Smooth muscle cell (in vitro differentiated cells): ENCODE measurements at regions not wholly inside any gene's neighbourhood (a gene's known extent, or its start where the extent isn't known, plus 50 kb on each side); places are given as distances from the start of the nearest gene placed in this dataset.

ENCODE experiments used
- DNase-seq: peaks from one replicate; lab custom pipeline; 2025; ENCODE audit not compliant: unreplicated experiment; lab: John Stamatoyannopoulos, UW
- H2AFZ ChIP-seq: fragments of 200-600 bp; sonication (generic); 2 replicates; pipeline ENCODE4 v1.6.0; 2016; ENCODE audit warnings: antibody characterized with exemption, low read depth, mild to moderate bottlenecking
- H3F3A ChIP-seq: fragments of 200-600 bp; sonication (generic); 2 replicates; pipeline ENCODE4 v1.6.0; 2017; ENCODE audit warnings: antibody characterized with exemption, low read depth
- H3K27ac ChIP-seq: fragments of 200-600 bp; sonication (generic); 2 replicates; pipeline ENCODE4 v1.5.1; 2016; ENCODE audit warnings: low read depth, mild to moderate bottlenecking
- H3K27me3 ChIP-seq: fragments of 200-600 bp; sonication (generic); 2 replicates; pipeline ENCODE4 v1.6.1; 2016; ENCODE audit warnings: low read depth, mild to moderate bottlenecking
- H3K36me3 ChIP-seq: fragments of 200-600 bp; sonication (generic); 2 replicates; pipeline ENCODE4 v1.5.1; 2016; ENCODE audit warnings: low read depth
- H3K4me1 ChIP-seq: fragments of 200-600 bp; sonication (generic); 2 replicates; pipeline ENCODE4 v1.5.1; 2016; ENCODE audit warnings: low read depth
- H3K4me2 ChIP-seq: fragments of 200-600 bp; sonication (generic); 2 replicates; pipeline ENCODE4 v1.6.0; 2016; ENCODE audit warnings: mild to moderate bottlenecking
- H3K4me3 ChIP-seq: fragments of 200-600 bp; sonication (generic); 2 replicates; pipeline ENCODE4 v1.5.1; 2016; ENCODE audit warnings: mild to moderate bottlenecking
- H3K79me2 ChIP-seq: fragments of 200-600 bp; sonication (generic); 2 replicates; pipeline ENCODE4 v1.6.0; 2016; ENCODE audit warnings: low read depth, mild to moderate bottlenecking
- H3K9ac ChIP-seq: fragments of 200-600 bp; sonication (generic); 2 replicates; pipeline ENCODE4 v1.6.0; 2016; ENCODE audit warnings: low read depth
- H3K9me3 ChIP-seq: fragments of 200-600 bp; sonication (generic); replicated peaks from 2 replicates; pipeline ENCODE4 v1.5.1; 2016; ENCODE audit warnings: low read depth
- H4K20me1 ChIP-seq: fragments of 200-600 bp; sonication (generic); 2 replicates; pipeline ENCODE4 v1.6.0; 2016; ENCODE audit warnings: low read depth
- WGBS: methylation state at CpG from one replicate; pipeline ENCODE4 v1.1.7; 2016; ENCODE audit warnings: low lambda C conversion rate; 5-methylcytosine and 5-hydroxymethylcytosine counted together
- TF ChIP-seq, protein P1 (sequence below): fragments of 200-600 bp; sonication (generic); IDR thresholded peaks from 2 replicates; pipeline ENCODE4 v1.5.1; 2017; ENCODE audit warnings: borderline replicate concordance, mild to moderate bottlenecking, antibody characterized with exemption; ENCODE audit not compliant: insufficient read depth, poor library complexity, severe bottlenecking

GRCh38 chr17:51419476-51419875, 159.1 kb downstream of the UTP18 start:
- Histone ChIP-seq H3K27me3 (no peaks in the 10 kb centered on the region), H3K4me3 (no peak overlapping the region), H3K9me3 (no peaks in the 10 kb centered on the region), H4K20me1 (no peaks in the 10 kb centered on the region), H3K27ac (no peak overlapping the region), H3F3A (no peaks in the 10 kb centered on the region), H3K4me1 (no peaks in the 10 kb centered on the region), H3K4me2 (no peak overlapping the region), H3K36me3 (no peaks in the 10 kb centered on the region), H3K9ac (no peak overlapping the region), H2AFZ (no peak overlapping the region), H3K79me2 (no peaks in the 10 kb centered on the region)
- TF ChIP-seq, protein P1, sequence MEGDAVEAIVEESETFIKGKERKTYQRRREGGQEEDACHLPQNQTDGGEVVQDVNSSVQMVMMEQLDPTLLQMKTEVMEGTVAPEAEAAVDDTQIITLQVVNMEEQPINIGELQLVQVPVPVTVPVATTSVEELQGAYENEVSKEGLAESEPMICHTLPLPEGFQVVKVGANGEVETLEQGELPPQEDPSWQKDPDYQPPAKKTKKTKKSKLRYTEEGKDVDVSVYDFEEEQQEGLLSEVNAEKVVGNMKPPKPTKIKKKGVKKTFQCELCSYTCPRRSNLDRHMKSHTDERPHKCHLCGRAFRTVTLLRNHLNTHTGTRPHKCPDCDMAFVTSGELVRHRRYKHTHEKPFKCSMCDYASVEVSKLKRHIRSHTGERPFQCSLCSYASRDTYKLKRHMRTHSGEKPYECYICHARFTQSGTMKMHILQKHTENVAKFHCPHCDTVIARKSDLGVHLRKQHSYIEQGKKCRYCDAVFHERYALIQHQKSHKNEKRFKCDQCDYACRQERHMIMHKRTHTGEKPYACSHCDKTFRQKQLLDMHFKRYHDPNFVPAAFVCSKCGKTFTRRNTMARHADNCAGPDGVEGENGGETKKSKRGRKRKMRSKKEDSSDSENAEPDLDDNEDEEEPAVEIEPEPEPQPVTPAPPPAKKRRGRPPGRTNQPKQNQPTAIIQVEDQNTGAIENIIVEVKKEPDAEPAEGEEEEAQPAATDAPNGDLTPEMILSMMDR, result no peak
- no peak for DNase-seq
- WGBS, result 87% methylated on average over 2 of the region's 2 CpGs

GRCh38 chr17:51421525-51421924, 161.2 kb downstream of the UTP18 start:
- Histone ChIP-seq H3K4me1 (no peaks in the 10 kb centered on the region), H3K27ac (no peak overlapping the region), H4K20me1 (no peaks in the 10 kb centered on the region), H3K36me3 (no peaks in the 10 kb centered on the region), H3K4me2 (no peak overlapping the region), H2AFZ (no peak overlapping the region), H3F3A (no peaks in the 10 kb centered on the region), H3K79me2 (no peaks in the 10 kb centered on the region), H3K27me3 (no peaks in the 10 kb centered on the region), H3K9ac (no peak overlapping the region), H3K9me3 (no peaks in the 10 kb centered on the region), H3K4me3 (no peak overlapping the region)
- TF ChIP-seq, protein P1, result no peak
- WGBS, result 93% methylated on average over 3 of the region's 3 CpGs
- DNase-seq, result no peak

DNA sequence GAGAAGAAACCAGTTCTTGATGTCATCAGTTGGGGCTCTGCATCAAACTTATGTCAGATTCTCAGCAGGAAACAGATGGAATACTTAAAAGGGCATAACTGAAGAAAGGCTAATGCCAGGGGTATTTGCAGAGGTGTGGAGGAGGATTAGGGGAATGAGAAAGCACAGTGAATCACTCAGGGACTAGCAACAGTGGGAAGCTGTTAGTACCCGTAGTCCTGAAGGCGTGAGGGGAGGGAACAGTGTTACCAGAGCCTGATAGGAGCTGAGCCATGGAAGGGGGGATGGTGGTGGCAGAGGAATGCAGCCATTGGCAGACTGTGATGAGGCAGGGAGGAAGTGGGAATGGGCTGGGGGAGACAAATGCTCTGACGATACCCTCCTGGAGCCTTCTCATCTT, 162.3 kb downstream of the UTP18 start:
- no peaks in the 10 kb centered on the region for H3K9me3 ChIP-seq
- H2AFZ ChIP-seq, result no peak overlapping the region
- H4K20me1 ChIP-seq, result no peaks in the 10 kb centered on the region
- TF ChIP-seq, protein P1, result no peak
- H3K9ac ChIP-seq, result no peak overlapping the region
- H3K4me2 ChIP-seq, result no peak overlapping the region
- H3K27ac ChIP-seq, result no peak overlapping the region
- no peaks in the 10 kb centered on the region for H3K36me3 ChIP-seq
- no peak overlapping the region for H3K4me3 ChIP-seq
- DNase-seq, result no peak
- no peaks in the 10 kb centered on the region for H3F3A ChIP-seq
- no peaks in the 10 kb centered on the region for H3K27me3 ChIP-seq
- no peaks in the 10 kb centered on the region for H3K79me2 ChIP-seq
- WGBS, result 55% methylated on average over 3 of the region's 3 CpGs
- no peaks in the 10 kb centered on the region for H3K4me1 ChIP-seq

DNA sequence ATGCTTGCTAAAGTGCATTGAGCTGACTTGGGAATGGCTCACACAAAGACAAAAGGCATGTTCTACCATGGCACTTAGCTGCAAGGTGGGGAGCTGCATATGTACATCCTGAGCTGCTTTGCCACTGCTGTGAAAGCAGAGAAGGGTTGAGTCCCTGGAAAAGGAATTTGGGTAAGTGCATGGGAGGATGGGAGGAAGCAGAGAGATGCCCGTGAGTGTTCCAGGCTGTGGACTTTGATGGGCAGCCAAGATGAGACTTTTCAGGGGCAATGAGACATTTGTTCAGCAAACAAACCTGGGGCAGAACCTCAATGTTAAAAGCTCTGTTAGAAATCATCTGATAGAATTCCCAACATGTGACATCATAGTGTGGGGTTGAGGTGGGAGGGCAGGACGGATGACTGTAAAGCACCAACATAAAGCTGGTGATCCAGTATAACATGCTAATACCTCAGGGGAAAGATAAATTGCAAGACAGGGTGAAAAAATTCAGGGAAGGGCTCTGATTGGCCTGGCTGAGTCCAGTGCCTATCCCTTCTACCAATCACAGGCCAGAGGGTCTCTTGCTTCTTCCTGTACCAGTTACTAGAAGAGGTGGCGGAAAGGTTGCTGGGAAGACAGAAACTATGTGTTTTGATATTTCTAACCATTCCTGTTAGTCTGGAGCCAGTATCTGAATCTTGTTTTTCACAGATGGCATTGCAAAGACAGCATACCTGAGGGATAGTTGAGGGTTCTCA, 163.2 kb downstream of the UTP18 start:
- Histone ChIP-seq H3K4me3 (no peak overlapping the region), H4K20me1 (no peaks in the 10 kb centered on the region), H3K27me3 (no peaks in the 10 kb centered on the region), H2AFZ (no peak overlapping the region), H3K27ac (peak overlapping the region; percentile 32), H3K4me2 (no peak overlapping the region), H3K9ac (no peak overlapping the region), H3K4me1 (no peaks in the 10 kb centered on the region), H3F3A (no peaks in the 10 kb centered on the region), H3K79me2 (no peaks in the 10 kb centered on the region), H3K9me3 (no peaks in the 10 kb centered on the region), H3K36me3 (no peaks in the 10 kb centered on the region)
- 61% methylated on average over 3 of the region's 3 CpGs for WGBS
- DNase-seq, result no peak
- TF ChIP-seq, protein P1, result no peak
